ENCODE measurements at regions not wholly inside any gene's neighbourhood (a gene's known extent, or its start where the extent isn't known, plus 50 kb on each side); places are given as distances from the start of the nearest gene placed in this dataset.

DNA sequence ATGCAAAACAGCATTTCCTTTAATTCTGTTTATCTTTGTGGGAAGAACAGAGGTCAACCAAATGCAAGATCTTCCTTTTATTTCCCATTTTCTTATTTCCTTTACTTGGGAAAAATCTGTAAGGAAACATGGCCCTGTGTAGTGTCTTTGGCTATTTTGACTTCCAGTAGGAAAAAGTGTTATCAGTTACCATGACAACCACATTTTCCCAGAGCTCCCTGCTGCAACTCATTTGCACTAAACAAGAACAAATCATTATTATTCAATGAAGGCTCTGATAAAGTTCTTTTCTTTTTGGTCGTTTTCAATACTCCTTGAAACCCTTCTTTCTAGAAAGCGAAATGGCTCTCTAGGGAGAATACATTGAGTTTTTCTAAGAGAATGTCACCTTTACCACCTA lies 117.2 kb upstream of the DDX53 start:
- TF ChIP-seq, protein P1, sequence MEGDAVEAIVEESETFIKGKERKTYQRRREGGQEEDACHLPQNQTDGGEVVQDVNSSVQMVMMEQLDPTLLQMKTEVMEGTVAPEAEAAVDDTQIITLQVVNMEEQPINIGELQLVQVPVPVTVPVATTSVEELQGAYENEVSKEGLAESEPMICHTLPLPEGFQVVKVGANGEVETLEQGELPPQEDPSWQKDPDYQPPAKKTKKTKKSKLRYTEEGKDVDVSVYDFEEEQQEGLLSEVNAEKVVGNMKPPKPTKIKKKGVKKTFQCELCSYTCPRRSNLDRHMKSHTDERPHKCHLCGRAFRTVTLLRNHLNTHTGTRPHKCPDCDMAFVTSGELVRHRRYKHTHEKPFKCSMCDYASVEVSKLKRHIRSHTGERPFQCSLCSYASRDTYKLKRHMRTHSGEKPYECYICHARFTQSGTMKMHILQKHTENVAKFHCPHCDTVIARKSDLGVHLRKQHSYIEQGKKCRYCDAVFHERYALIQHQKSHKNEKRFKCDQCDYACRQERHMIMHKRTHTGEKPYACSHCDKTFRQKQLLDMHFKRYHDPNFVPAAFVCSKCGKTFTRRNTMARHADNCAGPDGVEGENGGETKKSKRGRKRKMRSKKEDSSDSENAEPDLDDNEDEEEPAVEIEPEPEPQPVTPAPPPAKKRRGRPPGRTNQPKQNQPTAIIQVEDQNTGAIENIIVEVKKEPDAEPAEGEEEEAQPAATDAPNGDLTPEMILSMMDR (IDR thresholded peaks at IDR 0.05) = no peak
- TF ChIP-seq SMC3 (IDR thresholded peaks at IDR 0.05) (no peak), EP300 (IDR thresholded peaks at IDR 0.05) (no peak), NFE2L2 (conservative IDR thresholded peaks at IDR 0.05; ENCODE audit: low read length) (no peak), PHF8 (IDR thresholded peaks at IDR 0.05; ENCODE audit: borderline replicate concordance, low read depth) (no peak), POLR2A (IDR thresholded peaks at IDR 0.05; ENCODE audit: low read length) (no peak), KDM5A (IDR thresholded peaks at IDR 0.05) (no peak)
- TF ChIP-seq, protein P2, sequence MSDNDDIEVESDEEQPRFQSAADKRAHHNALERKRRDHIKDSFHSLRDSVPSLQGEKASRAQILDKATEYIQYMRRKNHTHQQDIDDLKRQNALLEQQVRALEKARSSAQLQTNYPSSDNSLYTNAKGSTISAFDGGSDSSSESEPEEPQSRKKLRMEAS (IDR thresholded peaks at IDR 0.05) = no peak
